H1 (cell line): ENCODE measurements at regions not wholly inside any gene's neighbourhood (a gene's known extent, or its start where the extent isn't known, plus 50 kb on each side); places are given as distances from the start of the nearest gene placed in this dataset.

Experiments used
- CEBPB ChIP-seq: IDR thresholded peaks from 2 replicates; pipeline ENCODE4 v1.6.1; 2012; ENCODE audit warnings: low read depth, low read length
- POLR2AphosphoS5 ChIP-seq: IDR thresholded peaks from 2 replicates; pipeline ENCODE4 v1.6.1; 2011; ENCODE audit warnings: low read depth, low read length
- RAD21 ChIP-seq, 2 experiments: IDR thresholded peaks in 1 of 2; conservative IDR thresholded peaks in 1 of 2; 2 replicates each; pipeline ENCODE4 v1.6.1; 2011; ENCODE audit warnings: low read depth in 2 of 2, low read length in 2 of 2, improper control_type of control experiment in 1 of 2, inconsistent platforms in 1 of 2, mild to moderate bottlenecking in 1 of 2, moderate library complexity in 1 of 2
- RBBP5 ChIP-seq: IDR thresholded peaks from 2 replicates; pipeline ENCODE4 v1.7.1; 2012; ENCODE audit warnings: low read depth, mild to moderate bottlenecking, inconsistent platforms, low read length, moderate library complexity, borderline replicate concordance
- SP1 ChIP-seq: IDR thresholded peaks from 2 replicates; pipeline ENCODE4 v1.6.1; 2011; ENCODE audit warnings: low read depth, low read length
- TAF1 ChIP-seq: IDR thresholded peaks from 2 replicates; pipeline ENCODE4 v1.6.1; 2011; ENCODE audit warnings: mild to moderate bottlenecking, low read depth, low read length
- TBP ChIP-seq: IDR thresholded peaks from 2 replicates; pipeline ENCODE4 v1.6.1; 2011; ENCODE audit warnings: low read depth, low read length, improper control_type of control experiment
- TEAD4 ChIP-seq: IDR thresholded peaks from 2 replicates; pipeline ENCODE4 v1.6.1; 2012; ENCODE audit warnings: low read depth, low read length, inconsistent platforms, mixed read lengths
- TF ChIP-seq, protein P1 (sequence below): fragments of 300-600 bp; sonication (generic); IDR thresholded peaks from 2 replicates; pipeline ENCODE4 v1.7.1; 2012; ENCODE audit warnings: low read length, moderate library complexity, mild to moderate bottlenecking, inconsistent platforms; ENCODE audit not compliant: insufficient replicate concordance
- TF ChIP-seq, protein P2 (sequence below), 3 experiments: IDR thresholded peaks; 1 replicate in 2 of 3; 2 replicates in 1 of 3; pipeline versions ENCODE4 v1.5.1 to v1.6.1; 2011; ENCODE audit warnings: low read length in 3 of 3, mild to moderate bottlenecking in 3 of 3, inconsistent platforms in 2 of 3, low read depth in 1 of 3, moderate library complexity in 1 of 3; ENCODE audit not compliant: insufficient read depth in 1 of 3; ENCODE audit errors: control extremely low read depth in 1 of 3

DNA sequence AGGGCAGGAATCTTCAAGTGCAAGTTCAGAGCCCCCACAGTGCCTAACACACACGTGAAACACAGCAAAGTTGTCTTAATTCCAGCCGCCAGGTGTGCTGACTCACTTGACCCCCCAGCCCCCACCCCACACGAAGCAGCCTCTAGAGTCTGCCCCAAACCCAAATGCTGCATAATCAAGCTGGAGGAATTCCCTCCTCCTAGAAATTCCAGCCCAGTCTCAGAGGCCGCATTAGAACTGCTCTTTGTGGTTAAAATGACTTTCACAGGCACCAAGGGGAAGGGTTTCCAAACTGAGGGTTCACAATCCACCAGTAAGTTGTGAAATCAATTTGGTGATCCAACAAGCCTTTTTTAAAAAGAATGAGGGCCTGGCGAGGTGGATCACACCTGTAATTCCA, 67.0 kb upstream of the PLXNA4 start (continued):
- TF ChIP-seq, protein P1, sequence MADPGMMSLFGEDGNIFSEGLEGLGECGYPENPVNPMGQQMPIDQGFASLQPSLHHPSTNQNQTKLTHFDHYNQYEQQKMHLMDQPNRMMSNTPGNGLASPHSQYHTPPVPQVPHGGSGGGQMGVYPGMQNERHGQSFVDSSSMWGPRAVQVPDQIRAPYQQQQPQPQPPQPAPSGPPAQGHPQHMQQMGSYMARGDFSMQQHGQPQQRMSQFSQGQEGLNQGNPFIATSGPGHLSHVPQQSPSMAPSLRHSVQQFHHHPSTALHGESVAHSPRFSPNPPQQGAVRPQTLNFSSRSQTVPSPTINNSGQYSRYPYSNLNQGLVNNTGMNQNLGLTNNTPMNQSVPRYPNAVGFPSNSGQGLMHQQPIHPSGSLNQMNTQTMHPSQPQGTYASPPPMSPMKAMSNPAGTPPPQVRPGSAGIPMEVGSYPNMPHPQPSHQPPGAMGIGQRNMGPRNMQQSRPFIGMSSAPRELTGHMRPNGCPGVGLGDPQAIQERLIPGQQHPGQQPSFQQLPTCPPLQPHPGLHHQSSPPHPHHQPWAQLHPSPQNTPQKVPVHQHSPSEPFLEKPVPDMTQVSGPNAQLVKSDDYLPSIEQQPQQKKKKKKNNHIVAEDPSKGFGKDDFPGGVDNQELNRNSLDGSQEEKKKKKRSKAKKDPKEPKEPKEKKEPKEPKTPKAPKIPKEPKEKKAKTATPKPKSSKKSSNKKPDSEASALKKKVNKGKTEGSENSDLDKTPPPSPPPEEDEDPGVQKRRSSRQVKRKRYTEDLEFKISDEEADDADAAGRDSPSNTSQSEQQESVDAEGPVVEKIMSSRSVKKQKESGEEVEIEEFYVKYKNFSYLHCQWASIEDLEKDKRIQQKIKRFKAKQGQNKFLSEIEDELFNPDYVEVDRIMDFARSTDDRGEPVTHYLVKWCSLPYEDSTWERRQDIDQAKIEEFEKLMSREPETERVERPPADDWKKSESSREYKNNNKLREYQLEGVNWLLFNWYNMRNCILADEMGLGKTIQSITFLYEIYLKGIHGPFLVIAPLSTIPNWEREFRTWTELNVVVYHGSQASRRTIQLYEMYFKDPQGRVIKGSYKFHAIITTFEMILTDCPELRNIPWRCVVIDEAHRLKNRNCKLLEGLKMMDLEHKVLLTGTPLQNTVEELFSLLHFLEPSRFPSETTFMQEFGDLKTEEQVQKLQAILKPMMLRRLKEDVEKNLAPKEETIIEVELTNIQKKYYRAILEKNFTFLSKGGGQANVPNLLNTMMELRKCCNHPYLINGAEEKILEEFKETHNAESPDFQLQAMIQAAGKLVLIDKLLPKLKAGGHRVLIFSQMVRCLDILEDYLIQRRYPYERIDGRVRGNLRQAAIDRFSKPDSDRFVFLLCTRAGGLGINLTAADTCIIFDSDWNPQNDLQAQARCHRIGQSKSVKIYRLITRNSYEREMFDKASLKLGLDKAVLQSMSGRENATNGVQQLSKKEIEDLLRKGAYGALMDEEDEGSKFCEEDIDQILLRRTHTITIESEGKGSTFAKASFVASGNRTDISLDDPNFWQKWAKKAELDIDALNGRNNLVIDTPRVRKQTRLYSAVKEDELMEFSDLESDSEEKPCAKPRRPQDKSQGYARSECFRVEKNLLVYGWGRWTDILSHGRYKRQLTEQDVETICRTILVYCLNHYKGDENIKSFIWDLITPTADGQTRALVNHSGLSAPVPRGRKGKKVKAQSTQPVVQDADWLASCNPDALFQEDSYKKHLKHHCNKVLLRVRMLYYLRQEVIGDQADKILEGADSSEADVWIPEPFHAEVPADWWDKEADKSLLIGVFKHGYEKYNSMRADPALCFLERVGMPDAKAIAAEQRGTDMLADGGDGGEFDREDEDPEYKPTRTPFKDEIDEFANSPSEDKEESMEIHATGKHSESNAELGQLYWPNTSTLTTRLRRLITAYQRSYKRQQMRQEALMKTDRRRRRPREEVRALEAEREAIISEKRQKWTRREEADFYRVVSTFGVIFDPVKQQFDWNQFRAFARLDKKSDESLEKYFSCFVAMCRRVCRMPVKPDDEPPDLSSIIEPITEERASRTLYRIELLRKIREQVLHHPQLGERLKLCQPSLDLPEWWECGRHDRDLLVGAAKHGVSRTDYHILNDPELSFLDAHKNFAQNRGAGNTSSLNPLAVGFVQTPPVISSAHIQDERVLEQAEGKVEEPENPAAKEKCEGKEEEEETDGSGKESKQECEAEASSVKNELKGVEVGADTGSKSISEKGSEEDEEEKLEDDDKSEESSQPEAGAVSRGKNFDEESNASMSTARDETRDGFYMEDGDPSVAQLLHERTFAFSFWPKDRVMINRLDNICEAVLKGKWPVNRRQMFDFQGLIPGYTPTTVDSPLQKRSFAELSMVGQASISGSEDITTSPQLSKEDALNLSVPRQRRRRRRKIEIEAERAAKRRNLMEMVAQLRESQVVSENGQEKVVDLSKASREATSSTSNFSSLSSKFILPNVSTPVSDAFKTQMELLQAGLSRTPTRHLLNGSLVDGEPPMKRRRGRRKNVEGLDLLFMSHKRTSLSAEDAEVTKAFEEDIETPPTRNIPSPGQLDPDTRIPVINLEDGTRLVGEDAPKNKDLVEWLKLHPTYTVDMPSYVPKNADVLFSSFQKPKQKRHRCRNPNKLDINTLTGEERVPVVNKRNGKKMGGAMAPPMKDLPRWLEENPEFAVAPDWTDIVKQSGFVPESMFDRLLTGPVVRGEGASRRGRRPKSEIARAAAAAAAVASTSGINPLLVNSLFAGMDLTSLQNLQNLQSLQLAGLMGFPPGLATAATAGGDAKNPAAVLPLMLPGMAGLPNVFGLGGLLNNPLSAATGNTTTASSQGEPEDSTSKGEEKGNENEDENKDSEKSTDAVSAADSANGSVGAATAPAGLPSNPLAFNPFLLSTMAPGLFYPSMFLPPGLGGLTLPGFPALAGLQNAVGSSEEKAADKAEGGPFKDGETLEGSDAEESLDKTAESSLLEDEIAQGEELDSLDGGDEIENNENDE, result no peak
- no peak for TF ChIP-seq RBBP5
- TF ChIP-seq SP1, result peak; percentile 49; the same call in 1 of the 2 replicates
- no peak for TF ChIP-seq POLR2AphosphoS5
- peak; percentile 61; the same call in 1 of the 2 replicates for TF ChIP-seq CEBPB
- TF ChIP-seq TAF1, result no peak
- no peak for TF ChIP-seq RAD21 (IDR thresholded peaks at IDR 0.05 in 1 of 2, conservative IDR thresholded peaks at IDR 0.05 in 1 of 2; ENCODE audit: low read depth in 2 of 2, low read length in 2 of 2)
- TF ChIP-seq TEAD4, result peak; percentile 54; the same call in 1 of the 2 replicates
- TF ChIP-seq, protein P2, sequence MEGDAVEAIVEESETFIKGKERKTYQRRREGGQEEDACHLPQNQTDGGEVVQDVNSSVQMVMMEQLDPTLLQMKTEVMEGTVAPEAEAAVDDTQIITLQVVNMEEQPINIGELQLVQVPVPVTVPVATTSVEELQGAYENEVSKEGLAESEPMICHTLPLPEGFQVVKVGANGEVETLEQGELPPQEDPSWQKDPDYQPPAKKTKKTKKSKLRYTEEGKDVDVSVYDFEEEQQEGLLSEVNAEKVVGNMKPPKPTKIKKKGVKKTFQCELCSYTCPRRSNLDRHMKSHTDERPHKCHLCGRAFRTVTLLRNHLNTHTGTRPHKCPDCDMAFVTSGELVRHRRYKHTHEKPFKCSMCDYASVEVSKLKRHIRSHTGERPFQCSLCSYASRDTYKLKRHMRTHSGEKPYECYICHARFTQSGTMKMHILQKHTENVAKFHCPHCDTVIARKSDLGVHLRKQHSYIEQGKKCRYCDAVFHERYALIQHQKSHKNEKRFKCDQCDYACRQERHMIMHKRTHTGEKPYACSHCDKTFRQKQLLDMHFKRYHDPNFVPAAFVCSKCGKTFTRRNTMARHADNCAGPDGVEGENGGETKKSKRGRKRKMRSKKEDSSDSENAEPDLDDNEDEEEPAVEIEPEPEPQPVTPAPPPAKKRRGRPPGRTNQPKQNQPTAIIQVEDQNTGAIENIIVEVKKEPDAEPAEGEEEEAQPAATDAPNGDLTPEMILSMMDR (IDR thresholded peaks at IDR 0.05; ENCODE audit: control extremely low read depth in 1 of 3, insufficient read depth in 1 of 3, low read depth in 1 of 3, low read length in 3 of 3), result no peak
- TF ChIP-seq TBP, result no peak
